PC-3 (cell line): ENCODE measurements at regions not wholly inside any gene's neighbourhood (a gene's known extent, or its start where the extent isn't known, plus 50 kb on each side); places are given as distances from the start of the nearest gene placed in this dataset.

Experiments
- EZH2 ChIP-seq: fragments of 300-600 bp; sonication (generic); IDR thresholded peaks from one replicate; pipeline ENCODE4 v1.6.1; 2017; ENCODE audit warnings: antibody characterized with exemption, mild to moderate bottlenecking, low read length; ENCODE audit not compliant: unreplicated experiment
- EZH2phosphoT487 ChIP-seq: fragments of 300-600 bp; sonication (generic); IDR thresholded peaks from 2 replicates; pipeline ENCODE4 v1.6.1; 2018; ENCODE audit warnings: mild to moderate bottlenecking, antibody characterized with exemption, low read length, borderline replicate concordance
- TF ChIP-seq, protein P1 (sequence below): fragments of 300-600 bp; sonication (generic); conservative IDR thresholded peaks from 2 replicates; pipeline ENCODE4 v1.5.1; 2017; ENCODE audit warnings: antibody characterized with exemption, low read depth, mild to moderate bottlenecking, low read length

DNA sequence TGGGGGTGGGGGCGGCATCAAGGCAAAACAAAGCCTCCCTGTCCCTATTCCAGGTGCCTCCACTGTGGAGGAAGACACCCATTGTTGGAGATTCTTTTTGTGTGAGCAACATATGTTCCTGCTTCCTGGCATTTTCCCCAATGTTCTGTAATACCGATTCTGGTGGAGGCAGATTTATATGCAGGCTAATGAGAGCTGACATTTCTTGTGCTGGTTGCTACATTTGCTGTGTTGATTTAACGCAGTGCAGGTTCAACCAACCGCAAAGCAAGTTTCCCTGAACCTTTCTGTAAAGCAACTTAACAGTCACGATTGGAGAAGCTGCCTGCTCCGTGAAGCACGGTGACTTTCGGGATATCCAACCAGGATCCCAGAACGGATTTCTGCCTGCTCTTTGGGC lies 260.5 kb downstream of the CBLN1 start:
- TF ChIP-seq EZH2 (no peak), EZH2phosphoT487 (no peak)
- TF ChIP-seq, protein P1, sequence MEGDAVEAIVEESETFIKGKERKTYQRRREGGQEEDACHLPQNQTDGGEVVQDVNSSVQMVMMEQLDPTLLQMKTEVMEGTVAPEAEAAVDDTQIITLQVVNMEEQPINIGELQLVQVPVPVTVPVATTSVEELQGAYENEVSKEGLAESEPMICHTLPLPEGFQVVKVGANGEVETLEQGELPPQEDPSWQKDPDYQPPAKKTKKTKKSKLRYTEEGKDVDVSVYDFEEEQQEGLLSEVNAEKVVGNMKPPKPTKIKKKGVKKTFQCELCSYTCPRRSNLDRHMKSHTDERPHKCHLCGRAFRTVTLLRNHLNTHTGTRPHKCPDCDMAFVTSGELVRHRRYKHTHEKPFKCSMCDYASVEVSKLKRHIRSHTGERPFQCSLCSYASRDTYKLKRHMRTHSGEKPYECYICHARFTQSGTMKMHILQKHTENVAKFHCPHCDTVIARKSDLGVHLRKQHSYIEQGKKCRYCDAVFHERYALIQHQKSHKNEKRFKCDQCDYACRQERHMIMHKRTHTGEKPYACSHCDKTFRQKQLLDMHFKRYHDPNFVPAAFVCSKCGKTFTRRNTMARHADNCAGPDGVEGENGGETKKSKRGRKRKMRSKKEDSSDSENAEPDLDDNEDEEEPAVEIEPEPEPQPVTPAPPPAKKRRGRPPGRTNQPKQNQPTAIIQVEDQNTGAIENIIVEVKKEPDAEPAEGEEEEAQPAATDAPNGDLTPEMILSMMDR: no peak
